NCI-H2107 treated with DMSO at 0.1 percent for 48 hours (cell line): ENCODE measurements at regions not wholly inside any gene's neighbourhood (a gene's known extent, or its start where the extent isn't known, plus 50 kb on each side); places are given as distances from the start of the nearest gene placed in this dataset.
"Not testable (repeated sequence)": the region's sequence is repeated elsewhere in the genome, so short reads cannot be mapped to it uniquely, and the experiment has no call there.

Experiments used
- DNase-seq: peaks from one replicate; lab custom pipeline; 2025; ENCODE audit not compliant: unreplicated experiment; lab: John Stamatoyannopoulos, UW

DNA sequence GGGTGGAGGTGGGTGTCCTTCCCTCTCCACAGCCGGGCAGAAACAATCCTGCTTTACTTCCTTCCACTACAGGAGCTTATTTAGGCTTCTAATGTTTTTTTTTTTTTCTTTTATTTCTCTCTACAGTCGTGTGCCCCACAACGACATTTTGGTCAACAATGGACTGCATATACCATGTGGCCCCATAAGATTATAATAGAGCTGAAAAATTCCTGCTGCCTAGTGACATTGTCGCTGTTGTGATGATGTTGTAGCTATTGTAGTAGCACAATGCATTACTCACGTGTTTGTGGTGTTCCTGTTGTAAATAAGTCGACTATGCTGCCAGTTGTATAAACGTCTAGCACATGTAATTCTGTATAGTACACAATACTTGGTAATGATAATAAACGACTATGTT is 153.7 kb downstream of the IL20RB start:
- DNase-seq, result no peak

DNA sequence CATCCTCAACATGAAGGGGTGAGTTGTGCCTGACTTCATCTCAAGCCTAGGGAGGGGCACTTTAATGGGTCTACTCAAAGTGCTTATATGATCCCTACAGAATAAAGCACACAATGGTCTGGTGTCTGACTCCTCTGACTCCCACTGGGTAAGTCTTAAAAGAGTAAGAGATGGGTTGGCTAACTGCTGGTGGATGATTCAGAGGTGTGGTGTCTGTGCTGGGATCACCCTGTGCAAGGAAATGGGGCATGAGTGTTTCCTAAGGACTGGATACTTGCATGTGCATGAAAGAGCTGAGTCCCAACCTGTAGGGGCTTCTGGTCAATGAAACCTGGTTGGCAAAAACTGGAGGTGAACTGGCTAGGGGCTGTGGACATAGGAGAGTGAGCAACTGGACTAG is 158.8 kb downstream of the IL20RB start:
- no peak for DNase-seq

DNA sequence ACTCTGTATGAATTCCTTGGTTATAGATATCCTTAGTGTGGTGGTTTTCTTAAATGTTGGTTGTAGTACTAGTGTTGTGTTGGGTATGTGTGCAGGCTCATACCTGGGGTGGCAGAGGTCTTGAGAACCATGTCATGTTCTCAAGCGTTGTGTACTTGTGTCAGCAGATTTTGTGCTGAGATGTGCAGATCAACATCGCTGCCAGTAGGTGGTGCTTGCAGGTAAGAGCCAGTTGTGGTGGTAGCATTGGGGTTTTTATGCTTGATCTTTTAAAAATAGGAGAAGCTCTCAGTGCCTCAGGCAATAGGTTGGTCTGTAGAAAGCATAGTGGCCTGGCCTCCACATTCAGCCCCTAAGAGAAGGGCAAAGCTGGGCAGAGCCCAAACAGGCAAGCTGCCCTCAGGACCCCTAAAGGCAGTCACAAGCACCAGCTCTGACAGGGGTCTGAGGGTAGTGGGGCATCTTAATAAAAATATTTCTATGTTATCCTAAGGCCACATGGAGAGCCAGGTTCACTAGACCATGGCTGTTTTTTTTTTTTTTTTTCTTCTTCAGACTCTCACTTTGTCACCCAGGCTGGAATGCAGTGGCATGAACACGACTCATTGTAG is 164.0 kb downstream of the IL20RB start:
- DNase-seq, result peak; percentile 74

DNA sequence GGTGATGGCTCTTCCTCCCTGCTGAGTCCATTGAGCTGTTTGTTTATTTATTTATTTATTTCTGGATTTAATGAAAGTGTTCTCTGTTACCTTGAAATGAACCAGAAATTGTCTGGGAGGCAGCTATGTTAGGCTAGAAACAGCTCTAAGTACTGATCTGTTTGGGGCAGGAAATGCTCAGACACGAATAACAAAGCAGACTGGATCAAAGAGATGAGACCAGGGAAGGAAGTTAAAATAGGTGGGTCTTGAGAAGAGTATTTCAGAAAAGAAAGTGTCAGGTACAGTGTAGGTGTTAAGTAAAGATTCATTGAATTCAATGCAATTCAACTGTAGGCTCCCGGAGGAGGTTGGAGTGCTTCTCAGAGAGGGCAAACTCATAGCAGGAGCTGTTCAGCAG is 173.3 kb downstream of the IL20RB start:
- no peak for DNase-seq

DNA sequence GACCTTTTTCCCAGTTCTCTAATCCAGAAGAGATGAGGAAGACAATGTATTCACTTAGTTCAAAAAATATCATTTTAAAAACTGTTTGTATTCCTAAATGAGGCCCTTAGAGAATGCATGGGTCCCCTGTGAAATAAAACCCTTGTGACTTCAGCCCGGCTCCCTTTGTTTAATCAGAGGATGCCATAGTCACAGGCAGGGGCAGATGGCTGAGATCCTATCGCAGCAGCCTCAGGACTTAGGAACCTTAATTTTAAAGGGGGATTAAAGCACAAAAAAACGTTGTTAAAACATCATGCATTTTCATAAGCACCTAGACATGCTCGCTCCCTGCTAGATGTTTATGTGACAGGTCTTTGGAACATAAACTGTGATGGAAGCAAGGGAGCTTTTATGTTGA is 176.6 kb downstream of the IL20RB start:
- no peak for DNase-seq

DNA sequence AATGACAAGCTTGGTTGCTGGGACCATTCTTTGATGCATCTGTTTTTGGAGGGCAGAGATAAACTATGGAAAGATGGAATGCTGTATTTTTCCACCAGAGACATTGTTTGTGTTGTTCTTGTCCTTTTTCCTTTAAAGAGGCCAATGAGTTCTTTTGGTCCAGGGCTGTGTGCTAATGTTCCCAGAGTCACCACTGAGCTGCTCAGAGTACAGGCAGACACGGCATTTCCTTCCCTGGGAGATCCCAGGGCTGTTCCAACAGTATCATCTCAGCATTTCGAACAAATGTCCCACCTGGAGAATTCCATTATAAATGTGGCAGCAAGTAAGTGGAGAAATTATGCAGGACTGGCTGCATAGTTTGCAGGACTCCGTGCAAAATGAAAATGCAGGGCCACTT is 190.6 kb downstream of the IL20RB start:
- DNase-seq, result no peak

DNA sequence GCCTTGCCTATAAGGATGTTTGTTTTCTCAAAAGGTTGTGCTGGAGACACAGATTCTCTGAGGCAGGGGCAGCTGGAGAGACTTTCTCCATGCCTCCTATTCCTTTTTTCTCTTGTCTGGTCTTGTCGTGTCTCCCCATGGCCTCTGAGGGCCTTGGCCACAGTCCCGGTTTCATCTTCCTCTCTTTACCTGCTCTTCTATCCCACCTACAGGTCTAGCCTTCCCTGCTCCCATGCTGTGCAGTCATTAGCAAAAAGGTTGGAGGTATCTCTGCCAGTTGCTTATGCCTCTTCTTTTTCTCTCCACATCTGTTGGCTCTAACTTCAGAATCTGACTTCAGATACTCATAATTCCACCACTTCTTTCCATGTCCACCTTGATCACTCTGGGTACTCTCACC is 191.1 kb downstream of the IL20RB start:
- no peak for DNase-seq

DNA sequence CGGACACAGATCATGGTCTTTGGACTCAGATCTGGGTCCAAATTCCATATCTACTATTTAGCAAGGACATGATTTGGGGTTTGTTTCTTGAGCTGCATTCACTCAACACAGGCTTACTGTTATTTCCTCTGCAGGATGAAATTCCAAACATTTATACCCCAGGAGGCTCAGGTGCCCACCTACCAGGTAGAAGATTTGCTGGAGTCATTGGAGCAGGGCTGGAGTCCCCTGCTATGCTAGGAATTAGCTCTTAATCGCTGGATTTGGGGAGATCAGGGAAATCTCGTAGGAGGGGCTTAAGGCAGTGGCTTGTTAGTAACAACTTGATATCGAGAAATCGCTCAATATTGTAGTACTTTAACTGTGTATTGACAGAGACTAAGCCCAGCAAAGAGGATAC is 193.0 kb downstream of the IL20RB start:
- no peak for DNase-seq

DNA sequence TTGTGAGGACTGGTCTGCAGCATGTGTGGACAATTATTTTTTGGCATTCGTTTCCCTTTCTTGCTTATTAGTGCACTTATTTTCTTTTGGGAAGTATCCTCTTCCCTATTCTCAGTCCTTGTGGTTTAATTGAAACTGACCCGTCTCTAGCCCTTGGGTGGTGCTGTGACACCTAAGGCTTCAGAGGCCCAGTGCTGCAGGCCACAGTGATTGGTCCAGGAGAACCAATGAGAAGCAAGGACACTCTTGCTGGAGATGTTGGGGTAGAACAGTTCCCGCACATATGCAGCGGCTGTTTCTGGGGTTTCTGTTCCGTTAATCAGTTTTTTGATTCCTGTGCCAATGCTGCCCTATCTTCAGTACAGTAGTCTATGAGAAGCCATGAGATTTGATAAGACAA is 195.3 kb downstream of the IL20RB start:
- DNase-seq, result not testable (repeated sequence)

DNA sequence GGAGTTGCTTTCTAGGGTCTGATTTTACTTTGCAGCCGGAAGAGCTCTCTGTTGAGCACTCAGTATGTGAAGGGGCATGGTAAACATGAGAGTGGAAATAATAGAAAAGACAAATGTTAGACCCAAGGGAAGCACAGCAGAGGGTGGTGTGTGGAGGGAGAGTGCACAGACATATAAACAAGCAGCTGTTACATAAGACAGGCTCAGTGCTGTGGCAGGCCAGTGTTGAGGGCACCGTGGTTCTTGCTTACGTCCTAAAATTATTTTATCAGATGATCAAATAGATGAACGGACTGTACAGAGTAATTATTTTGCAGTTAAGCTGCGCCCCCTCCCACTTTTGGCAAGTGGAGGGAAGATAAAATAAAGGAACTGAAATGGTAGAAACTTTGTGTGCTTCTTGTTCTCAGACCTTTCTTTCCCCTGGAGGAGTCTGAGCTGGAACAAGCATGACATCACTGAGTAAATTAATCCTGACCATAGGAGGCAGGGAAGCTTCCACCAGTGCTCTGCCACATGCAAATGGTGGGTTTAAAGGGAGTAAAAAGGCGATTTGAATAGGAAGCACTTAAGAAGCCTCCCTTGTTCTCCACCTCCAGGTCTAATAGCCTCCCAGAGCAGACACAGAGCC is 205.6 kb downstream of the IL20RB start:
- DNase-seq, result peak; percentile 93

DNA sequence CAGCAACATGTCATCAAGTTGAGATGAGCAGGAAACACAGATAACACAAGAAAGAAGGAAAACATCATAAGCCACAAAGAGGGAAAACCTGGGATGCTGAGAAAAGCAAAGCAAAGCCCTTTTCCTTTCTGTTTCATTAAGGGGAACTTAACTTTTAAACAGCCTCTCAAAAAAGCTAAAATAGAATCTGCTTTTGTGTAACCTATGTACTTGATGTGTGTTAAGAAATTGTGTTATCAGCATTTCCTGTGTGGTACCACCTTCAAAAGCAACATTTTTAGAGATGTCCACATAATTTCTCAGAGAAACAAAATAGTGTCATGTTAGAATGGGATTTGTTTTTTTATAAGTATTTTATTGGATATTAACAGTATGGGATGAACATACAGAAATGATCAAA is 206.2 kb downstream of the IL20RB start:
- no peak for DNase-seq

DNA sequence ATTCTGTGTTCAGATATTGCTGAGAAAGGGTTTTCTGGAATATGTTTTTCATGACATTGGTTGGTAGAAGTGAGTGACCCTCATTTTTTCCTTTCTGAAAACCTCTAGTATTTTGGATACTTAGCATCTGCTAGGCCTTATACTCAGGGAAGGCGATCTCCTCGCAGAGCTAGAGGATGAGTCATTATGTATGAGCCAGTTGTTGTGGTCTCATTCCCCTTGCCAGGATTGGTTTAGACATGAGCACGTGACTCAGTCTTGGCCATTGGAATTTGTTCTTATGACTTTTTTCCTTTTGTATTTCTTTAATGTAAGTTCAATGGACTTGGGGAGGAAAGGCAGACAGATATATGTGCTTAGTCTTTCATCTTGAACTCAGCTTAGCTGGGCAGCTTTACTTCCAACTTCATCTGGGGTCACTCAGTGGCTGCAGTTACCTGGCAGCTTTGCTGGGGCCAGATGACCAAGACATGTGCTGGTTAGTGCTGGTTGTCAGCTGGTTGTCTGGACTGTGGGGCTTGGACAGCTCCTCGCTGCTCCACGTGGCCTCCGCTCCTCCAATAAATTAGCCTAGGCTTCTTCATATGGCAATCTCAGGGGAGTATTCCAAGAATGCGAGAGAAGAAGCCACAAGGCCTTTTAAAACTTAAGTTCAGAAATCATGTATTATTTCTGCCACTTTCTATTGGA is 207.5 kb downstream of the IL20RB start:
- DNase-seq, result no peak

DNA sequence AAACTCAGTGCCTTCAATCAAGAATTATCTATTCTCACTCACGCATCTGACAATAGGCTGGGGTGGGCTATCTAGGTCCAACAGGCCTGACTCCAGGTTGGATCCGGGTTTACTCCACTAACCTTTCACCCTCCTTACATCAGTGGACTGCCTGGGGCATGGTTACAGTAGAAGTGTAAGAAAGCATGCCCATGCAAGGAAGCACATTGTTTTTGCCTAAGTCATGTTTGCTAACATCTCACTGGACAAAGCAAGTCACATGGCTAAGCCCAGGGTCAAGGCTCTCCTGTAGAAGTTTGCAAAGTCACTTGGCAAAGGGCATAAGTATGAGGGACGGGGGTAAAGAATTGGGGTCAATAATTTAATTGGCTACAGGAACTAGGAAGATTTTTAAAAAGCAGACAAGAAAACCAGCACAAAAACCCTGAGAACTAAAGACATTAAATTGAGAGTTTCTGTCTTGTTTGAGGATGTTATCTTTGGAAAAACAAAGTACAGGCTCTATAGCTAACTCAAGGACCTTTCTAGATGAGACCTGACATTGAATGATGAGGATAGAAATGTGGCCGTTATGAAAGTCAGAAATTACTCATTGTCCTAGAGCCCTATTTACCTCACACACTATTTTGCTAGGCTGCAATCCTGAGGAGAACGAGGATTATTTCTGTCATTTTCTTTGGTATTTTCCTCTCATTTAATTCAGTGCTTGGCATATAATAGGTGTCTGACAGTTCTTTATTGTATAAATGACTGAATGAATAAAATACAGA is 214.2 kb downstream of the IL20RB start:
- no peak for DNase-seq

DNA sequence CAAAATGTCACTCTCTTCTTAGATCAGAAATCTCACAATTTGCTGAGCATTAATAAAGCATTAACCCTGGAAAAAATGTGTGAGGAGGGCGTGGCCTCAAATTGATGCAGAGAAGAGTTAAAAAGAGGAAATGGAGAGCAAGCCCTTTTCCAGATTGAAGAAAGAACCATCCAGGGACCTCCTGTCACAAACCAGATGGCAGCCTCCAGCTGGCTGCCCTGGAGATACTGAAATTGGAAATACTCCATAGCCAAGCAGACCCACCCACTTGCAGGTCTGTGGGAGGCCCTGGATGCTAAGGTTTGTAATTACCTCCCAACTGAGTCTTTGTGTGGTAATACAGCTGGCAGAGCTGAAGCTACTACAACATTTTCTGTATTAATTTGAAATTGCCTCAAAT is 214.9 kb downstream of the IL20RB start:
- DNase-seq, result no peak

DNA sequence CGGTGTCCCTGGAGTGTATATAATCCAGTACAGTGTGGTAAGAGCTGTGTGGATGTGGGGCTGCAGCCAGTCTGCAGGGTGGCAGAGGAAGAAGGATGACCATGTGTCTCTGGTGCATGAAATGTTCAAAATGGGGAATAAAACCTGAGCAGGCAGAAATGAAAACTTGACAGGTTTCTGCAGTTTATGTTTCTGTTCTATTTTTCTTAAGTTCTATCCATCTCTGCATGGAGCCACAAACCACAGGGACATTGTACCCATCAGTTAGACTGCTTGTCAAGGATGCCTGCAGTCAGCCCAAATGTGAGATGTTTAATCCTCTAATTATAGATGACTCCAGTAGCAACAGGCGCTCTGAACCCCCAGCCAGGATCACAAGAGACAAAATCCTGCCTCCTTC is 216.7 kb downstream of the IL20RB start:
- no peak for DNase-seq

DNA sequence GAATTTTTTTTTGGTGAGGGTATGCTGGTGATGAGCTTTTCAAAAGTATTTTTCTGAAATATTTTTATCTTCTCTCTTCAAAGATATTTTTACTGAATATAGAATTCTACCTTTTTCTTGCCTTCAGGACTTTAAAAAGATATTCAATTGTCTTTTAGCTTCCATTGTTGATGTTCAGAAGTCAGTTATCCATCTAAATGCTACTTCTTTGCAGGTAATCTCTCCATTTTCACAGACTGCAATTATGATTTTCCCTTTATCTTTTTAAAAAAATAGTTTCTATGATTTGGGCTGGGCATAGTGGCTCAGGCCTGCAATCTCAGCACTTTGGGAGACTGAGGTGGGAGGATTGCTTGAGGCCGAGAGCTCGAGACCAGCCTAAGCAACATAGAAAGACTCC is 222.4 kb downstream of the IL20RB start:
- no peak for DNase-seq

DNA sequence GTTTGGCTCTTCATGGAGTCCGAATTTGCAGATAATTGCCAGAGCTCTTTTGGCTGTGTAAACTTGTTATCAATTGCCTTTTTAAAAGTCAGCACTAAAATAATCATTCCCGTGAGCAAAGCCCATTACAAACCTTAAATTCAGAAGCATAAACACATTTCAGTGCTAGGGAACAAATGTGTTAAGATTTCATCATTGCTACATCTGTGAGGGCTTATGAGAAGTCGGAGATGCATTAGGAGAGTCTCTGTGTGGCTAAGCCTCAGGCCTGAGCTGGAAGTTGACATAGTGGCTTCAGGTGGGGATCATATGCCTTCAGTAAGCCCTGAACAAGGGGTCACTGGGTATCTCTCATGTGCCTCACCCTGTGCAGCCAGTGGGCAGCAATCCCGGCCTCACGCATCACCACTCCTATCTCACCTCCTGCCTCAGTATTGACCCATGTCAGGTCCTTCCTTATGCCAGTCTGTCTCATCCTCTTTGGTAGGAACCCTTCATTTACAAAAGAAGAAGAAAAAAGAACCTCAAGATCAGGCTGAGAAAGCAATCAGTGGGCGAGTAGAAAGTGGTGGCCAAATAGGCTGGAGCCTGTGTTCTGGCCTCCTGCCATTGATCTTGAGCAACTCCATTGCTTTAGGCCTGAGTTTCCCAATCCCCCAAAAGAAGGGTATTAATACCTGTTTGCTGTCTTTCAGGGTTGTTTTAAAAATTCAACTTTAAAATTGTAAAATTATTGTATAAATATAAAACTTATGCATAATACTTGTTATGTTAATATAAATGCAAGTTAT is 233.5 kb downstream of the IL20RB start:
- DNase-seq, result no peak

DNA sequence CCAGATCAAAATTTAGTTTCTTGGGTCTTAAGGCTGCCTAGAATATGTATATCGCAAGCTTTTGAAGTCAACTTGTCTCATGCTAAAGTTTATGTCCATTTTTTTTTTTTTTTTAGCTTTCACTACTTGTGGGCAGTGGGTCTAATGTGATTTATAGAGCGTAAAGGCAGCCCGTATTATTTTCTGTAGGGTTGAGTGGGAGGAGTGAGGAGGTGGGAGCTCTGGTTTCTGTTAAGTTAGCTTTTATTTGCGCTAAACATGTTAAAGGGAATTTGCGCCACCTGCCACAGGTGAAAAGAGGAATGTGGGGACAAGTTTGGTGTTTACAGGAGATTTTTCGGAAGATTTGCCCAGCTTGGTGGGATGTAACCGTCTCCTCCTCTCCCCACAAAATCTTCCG is 234.2 kb downstream of the IL20RB start:
- no peak for DNase-seq

DNA sequence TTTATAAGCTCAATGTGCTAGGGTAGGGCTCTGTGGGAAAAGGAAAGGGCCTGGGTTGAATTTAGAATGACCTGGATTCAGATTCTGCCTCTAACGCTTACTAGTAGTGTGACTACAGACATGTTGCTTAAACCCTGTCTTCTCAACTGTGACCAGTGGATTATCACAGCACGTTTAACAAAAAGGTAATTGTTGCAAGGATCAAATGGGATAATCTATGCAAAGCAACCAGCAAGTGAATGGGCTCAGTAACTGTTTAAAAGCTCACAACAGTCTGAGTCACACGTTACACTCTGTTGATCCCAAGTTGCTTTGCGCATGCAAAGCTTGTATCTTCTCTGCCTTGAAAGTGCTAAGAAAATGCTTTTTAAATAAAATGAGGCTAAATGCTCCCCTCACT is 236.5 kb downstream of the IL20RB start:
- no peak for DNase-seq

DNA sequence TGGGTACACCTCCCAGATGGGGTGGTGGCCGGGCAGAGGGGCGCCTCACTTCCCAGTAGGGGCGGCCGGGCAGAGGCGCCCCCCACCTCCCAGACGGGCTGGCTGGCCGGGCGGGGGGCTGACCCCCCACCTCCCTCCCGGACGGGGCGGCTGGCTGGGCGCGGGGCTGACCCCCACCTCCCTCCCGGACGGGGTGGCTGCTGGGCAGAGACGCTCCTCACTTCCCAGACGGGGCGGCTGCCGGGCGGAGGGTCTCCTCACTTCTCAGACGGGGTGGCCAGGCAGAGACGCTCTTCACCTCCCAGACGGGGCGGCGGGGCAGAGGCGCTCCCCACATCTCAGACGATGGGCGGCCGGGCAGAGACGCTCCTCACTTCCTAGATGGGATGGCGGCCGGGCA is 240.6 kb downstream of the IL20RB start:
- not testable (repeated sequence) for DNase-seq

DNA sequence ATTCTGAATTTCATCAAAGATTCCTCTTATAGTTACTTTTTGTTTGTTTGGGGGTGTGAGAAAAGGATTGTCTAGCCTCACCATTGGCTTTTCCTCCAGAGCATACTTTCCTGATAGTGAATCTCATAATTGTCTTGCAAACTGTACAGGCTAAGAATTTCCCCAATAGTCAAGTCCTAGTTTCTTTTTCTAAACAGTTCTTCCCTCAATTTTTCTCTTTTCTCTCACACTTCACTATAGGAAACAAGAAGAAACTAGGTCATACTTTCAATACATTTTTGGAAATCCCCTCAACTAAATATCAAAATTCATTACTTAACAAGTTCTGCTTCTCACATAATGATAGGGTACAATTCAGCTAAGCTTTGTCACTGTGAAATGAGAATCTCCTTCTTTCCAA is 241.9 kb downstream of the IL20RB start:
- DNase-seq, result no peak
